Muscle of back (tissue), 3 donors: ENCODE measurements at regions not wholly inside any gene's neighbourhood (a gene's known extent, or its start where the extent isn't known, plus 50 kb on each side); places are given as distances from the start of the nearest gene placed in this dataset.

ENCODE experiments used
- DNase-seq, 3 donors: peaks; one replicate each; pipeline versions ENCODE4 v3.0.0 to v3.0.0-alpha.2; 2013

- DNase-seq = no peak
Measured at GRCh38 chr18:51933903-51934302, 406.1 kb upstream of the DCC start.

DNA sequence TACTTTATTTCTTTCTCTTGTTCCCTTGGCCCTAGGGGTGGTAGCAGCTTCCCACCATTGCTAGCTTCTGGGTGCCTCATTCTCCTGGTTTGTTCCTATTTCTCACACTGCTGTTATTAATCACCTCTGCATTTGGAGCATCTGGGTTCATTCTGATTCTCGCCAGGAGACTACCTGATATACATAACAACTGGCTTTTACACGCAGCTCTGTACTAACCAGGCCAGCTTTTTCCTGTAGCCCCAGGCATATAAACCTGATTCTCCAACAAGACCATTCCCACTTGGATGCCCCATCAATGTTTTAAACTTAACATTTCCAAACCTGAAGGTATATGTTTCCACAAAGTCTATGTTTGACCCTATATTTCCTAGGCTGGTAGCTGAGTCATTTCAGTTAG, 403.9 kb upstream of the DCC start:
- DNase-seq = no peak

DNA sequence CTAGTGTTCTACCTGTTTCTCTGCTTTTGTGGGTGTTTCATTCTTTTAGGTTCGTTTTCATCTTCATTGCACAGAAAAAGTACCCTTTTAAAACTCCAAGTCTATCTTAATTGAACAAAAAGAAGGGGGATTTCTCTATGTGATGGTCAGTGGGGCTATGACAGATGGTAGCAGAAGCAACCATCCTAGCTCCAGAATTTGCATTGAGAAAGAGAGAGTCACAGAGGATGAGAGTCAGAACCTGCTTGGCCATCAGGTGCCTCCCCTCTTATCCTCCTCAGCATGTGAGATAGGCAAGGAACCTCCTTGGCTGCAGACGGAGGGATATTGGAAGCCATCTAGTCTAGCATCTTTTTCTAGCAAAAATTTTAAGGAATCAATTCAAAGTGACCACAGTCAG, 398.0 kb upstream of the DCC start:
- no peak for DNase-seq

- DNase-seq = no peak
Measured at GRCh38 chr18:51943281-51943680, 396.7 kb upstream of the DCC start.

DNA sequence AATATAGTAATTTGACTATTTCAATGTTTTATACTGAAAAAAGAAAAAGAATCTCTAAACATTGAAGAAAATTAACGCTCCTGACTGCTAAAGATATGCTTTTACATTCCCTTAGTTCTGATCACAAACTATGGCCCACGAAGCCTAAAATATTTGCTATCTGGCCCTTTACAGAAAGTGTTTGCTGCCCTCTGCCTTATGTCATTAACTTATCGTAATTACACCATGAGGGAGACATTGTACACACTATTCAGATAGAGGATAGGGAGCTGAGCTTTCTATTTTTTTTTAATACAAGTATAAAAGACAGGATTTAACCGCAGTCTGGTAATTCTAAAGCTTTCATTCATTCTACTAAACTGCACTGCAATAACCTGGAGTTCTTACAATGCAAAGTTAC, 393.1 kb upstream of the DCC start:
- no peak for DNase-seq

GRCh38 chr18:51952844-51953243, 387.2 kb upstream of the DCC start:
- DNase-seq = no peak

DNA sequence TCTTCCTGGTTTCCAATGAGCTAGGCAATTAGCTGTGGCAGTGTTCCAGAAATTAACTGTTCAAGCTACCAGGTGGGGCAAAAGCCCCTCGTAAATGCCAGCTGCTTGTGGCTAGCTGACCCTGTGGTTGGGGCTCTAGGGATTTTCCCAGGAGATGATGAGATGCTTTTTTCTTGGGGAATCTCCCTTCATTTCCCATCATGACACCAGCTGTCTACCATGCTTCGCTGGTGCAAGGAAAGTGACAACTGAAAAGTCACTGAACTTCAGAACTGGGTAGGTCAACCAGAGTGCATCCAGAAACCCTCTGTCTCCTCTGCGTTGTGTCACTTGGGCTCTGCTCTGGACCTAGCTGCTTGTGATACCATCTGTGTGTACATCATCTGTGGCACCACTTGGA, 386.5 kb upstream of the DCC start:
- DNase-seq = no peak

- no peak for DNase-seq
Measured at GRCh38 chr18:51955136-51955535, 384.9 kb upstream of the DCC start.

GRCh38 chr18:51957001-51957400, 383.0 kb upstream of the DCC start:
- DNase-seq = no peak

- DNase-seq = no peak
Measured at GRCh38 chr18:51980101-51980500, 359.9 kb upstream of the DCC start.

- no peak for DNase-seq
Measured at GRCh38 chr18:51988277-51988676, 351.7 kb upstream of the DCC start.

DNA sequence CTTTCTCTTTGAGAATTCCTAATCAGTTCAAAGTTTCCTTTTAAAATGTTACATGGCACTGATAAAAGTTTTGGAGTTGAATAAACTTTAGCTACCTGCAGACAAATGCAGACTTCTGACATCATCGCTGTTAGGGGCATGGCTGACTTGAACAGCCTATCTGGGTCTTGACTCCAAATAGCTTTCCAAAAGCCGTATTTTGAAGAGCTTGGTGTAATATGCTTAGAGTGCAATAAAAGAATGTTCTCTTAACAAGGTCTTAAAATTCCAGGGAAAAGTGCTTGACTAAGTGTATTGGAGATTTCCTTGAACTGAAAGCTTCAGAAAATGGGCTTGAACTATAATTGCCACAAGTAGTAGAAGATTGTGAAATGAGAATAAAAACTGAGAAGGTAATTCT, 342.9 kb upstream of the DCC start:
- DNase-seq = no peak

DNA sequence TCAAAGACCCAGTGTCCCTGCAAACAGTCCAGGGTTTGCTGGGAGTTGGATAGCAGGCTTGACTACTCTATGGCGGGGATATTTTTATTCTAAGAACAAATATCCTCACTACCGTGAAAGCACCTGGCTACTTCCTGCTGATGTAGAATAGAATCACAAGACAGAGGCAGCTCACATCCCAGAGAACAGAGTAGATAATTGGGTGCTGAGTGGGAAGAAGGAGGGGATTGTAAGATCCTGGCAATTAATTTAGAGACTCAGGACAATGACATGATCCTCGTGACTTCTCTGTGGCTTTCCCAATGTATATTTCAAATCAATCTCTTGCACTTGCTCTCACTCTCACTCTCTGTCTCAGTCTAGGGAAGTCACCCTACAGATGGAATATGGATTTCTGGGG, 341.9 kb upstream of the DCC start:
- no peak for DNase-seq

DNA sequence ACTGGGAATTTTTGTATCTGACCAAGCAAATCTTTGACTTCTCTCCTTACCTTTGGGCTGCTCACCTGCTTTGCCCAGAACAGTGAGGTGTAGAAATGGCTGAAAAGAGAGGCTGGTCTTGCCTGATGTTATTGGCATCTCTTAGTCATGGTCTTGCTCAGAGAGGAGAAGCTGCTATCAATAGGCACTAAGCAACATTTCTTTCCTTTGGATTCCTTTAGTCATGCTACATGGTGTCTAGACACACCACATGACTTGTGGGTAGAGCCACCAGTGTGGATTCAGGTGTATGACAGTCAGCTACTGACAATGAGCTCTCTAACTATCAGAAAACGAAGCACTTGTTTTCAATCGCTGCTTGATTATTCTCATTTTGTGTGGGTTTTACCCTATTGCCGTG, 341.3 kb upstream of the DCC start:
- DNase-seq = no peak

GRCh38 chr18:51999351-51999750, 340.6 kb upstream of the DCC start:
- no peak for DNase-seq

- no peak for DNase-seq
Measured at GRCh38 chr18:52000435-52000834, 339.6 kb upstream of the DCC start.

- DNase-seq = no peak
Measured at GRCh38 chr18:52001106-52001505, 338.9 kb upstream of the DCC start.

GRCh38 chr18:52002600-52002999, 337.4 kb upstream of the DCC start:
- DNase-seq = no peak

DNA sequence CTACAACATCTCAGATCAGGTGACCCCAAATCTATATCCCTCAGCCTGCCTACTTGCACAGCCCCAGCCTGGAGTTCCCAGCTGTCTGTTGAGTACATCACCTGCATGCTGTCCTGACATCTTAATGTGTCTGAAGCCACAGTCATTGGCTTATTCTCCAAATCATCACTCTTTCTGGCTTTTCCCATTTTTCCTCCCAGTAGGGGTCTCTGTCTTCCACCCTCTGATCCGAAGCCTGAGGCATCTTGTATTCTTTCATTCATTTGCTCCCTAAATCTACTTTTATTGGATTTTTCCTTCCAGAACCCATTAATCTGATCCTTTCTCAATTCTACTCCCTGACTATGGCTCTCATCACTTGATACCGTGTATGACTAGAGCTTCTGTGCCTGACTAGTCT, 332.9 kb upstream of the DCC start:
- DNase-seq = no peak

GRCh38 chr18:52008330-52008729, 331.7 kb upstream of the DCC start:
- no peak for DNase-seq

DNA sequence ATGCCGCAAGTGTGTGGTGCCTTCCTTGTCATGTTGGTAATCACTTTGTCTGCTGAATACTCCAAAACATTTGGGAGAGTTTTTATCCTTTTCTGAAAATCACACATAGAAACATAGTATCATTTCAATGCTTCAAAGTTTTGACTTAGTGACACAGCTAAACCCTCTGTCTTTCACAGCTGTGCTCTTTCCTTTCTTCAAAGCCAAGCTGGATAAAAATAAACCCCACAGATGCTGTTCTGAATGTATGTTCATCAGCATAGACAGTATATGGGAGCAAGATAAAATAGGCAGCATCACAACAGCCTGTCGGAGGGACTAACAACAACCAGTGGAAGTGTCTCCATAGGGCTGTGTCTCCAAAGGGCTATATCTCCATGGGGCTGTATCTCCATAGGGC, 331.3 kb upstream of the DCC start:
- DNase-seq = no peak

- DNase-seq = no peak
Measured at GRCh38 chr18:52009958-52010357, 330.0 kb upstream of the DCC start.

- DNase-seq = no peak
Measured at GRCh38 chr18:52045946-52046675, 293.9 kb upstream of the DCC start.

DNA sequence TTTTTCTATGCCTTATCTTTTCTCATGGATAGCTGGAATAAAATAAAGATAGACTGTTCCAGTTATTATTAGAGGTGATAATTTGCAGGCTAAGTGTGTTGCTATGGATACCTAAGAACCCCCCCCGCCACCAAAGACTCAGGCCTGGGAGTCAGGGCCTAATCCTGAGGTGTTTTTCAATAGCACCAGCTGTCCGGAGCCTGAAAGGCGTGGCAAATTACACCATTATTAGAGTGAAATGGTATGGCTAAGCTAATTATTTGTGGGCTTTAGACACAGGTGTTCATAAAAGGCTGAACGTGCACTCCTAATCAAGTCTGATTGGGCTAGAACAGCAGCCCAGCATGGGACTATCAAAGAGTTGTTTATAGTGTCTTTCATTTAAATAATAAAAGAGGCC, 293.2 kb upstream of the DCC start:
- DNase-seq = no peak

DNA sequence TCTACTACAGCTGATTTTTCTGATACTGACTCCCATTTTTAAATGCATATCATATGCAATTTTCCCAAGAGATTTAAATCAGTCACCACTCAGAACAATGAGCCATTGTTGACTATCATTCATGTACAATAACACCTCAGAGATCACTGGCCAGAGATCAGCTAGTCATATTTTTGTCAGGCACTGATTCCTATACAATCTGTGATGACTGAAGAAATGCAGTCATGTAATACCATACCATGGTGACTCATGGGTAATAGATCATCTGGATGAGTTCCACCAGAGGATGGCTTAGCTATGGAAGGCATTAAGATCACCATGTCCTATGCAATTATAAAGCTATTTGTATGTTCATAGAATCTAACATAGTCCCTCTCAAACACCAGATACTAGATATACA, 285.7 kb upstream of the DCC start:
- no peak for DNase-seq
